Hematopoietic multipotent progenitor cell treated with erythropoietin and hydrocortisone succinate and interleukin-3 and kit ligand, for 6 days (in vitro differentiated cells): ENCODE measurements at regions not wholly inside any gene's neighbourhood (a gene's known extent, or its start where the extent isn't known, plus 50 kb on each side); places are given as distances from the start of the nearest gene placed in this dataset.

Source experiments
- DNase-seq: peaks from one replicate; pipeline ENCODE4 v3.0.0-alpha.2; 2015

DNA sequence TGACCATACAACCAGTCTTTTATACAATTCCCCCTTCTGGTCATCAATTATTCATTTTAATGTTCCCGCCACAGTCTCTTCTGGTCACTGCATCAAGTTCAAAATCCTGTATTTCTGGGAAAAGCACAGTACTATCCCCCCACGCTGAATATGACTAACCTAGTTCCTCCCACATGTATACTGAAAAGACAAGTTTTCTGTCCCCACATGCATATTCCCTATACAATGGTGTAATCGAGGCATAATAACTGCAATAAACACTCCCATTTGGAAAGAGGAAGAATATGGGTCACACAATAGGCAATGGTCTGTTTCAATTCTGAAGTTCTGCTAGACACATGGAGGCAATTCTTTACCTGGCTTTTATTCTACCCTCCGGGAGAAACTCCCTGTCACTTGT lies 344.9 kb downstream of the EFNA5 start:
- DNase-seq = no peak

DNA sequence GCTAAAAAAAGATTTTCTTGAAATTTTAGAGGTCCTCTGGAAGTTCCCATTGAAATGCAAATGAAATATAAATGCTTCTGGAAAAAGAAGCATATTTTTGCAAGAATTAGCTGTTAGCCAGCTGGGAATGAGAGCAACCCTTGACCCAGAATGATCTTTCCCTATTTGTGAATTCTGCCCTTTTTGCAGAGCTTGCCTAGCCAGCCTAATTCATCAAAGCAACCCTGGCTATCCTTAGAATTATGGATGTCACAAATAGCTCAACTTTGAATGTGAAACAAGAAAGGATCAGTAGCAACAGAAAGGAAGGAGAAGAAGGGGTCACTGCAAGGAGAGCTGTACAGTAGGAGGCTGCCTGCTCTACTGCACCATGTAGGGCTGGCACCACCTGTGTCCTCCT lies 345.9 kb downstream of the EFNA5 start:
- no peak for DNase-seq

DNA sequence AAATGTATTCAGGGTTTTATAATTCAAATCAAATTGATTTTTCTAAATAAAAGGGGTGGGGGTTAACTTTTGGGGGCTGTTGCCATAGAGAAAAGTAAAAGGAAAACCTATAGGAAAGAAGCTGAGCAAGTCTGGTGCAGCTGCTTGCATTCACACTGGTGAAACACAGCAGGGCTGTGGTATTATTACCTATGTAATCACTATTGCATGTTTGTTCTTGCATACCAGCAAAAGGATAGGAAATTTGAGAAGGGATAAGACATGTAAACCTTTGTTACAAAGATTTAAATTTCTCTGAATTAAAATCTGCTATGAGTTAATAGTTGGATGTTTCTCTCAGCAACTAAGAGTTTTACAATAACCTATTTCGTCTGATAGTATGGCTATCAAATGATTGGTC lies 346.7 kb downstream of the EFNA5 start:
- DNase-seq = no peak

DNA sequence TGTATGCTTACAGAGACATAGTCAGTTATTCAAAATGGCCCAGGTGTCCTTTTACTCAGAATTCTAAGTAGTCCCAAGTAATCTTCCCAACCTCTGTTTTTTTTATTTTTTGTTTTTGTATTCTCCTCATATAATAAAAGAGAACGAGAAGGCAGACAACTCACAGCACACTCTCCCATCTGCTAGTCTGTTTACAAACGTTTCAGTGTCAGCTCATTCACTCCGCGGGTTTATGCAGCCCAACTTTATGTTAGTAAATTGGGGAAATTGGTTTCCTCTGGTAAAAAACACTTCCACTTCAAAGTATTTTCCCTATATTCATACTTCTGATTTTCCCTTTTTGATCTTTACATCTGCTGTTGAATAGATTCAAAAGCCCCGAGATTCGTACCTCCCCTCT lies 347.2 kb downstream of the EFNA5 start:
- DNase-seq = no peak

DNA sequence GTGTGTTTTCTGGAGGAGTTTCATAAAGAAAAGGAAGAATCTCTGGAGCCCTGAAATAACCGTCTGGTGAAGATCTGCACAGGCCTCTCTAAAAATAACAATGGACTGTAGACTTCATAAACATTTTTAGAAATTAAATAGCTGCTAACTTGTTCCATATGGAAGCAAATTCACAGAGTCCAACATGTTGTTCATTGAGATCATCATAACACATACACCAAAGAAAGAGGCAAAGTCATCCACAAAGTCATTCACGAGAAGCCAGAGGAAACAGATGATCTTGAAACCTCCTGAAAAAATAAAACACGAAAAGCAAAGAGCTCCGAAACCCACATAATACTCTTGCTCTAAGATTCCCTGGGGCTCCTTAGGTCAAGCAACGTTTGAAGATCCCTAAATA lies 347.8 kb downstream of the EFNA5 start:
- DNase-seq = no peak

DNA sequence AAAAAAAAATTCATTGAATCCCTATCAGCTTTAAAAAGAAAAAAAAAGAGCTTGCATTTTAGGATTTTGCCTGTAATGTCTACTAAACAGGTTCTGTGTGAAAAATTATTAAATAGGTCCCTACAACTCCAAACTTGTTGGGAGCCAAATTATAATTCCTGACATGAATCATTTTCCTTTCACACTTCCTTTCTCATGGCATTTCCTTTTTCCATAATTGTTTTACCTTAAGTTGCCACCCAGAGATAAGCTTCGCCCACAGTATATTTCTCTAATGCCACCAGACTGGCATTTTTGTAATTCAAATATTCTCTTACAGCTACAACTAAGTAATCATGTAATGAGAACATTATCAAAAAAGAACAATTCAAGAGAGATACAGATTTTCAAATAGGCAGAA lies 348.8 kb downstream of the EFNA5 start:
- no peak for DNase-seq

DNA sequence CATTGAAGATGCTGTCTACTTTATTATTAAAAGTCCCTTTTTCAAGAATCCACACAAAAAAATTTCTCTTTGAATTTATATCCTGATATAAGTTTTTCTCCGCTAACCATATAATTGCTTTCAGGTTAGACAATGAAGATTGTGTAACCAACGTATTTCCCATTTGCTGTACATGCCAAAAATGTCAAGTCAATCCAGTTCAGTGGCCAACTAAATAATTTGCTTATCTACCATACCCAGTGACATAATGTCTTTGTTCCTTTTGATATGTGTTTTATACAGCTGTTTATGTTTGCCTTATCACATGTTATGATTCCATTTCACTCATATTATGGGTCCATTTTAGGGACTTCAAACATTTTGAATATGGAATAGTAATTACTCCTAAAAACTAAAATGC lies 349.9 kb downstream of the EFNA5 start:
- DNase-seq = no peak

DNA sequence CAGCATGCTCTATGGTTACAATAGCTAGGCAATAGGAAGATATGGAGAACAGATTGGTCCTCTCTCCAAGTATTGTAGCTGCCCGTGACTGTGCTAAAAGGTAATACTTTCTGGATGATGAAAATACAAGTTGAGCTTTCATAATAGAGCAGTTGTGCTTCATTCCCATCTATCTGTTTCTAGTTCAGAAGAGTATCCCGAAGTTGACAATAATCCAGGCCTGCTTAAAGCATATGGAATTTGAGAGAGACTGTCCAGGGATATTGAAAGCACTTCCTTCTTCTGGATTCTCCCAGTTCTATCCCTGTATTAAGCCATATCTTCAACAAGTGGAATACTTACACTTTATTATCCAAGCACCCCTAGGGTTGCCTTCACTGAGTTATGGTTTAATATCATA lies 350.4 kb downstream of the EFNA5 start:
- no peak for DNase-seq

DNA sequence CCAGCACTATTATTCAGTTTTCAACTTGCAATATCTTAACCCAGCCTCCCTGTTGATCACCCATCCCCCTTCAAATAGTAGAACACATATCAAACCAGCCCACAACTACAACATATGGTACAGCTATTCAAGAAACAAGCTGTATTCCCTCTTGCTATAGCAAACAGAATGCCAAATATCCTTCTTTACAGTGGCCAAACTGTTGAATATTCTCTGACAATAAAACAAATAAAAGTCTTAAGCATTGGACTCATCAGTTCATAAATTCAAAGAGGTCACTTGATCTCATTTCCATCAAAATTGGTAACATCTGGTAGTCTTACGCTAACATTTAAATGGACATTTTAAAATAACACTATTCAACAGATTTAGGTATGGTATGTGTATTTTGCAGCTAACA lies 350.8 kb downstream of the EFNA5 start:
- DNase-seq = no peak

DNA sequence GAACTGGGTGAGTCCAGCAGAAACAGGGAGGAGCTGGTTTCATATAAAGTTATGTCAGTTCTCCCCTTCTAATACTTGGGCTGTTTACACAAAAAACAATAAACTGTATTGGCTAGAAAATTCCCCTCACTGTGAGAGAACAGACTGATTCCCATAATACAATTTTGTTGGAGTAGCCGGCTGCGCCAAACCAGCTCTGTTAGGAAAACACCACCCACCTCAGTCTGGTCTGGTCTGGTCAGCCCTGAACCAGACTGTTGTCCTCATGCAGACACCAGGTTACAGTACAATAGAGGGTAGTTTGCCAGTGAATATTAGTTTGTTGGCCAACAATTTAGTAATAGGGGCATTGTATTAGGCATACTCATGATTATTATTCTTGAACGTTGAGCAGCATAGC lies 356.4 kb downstream of the EFNA5 start:
- DNase-seq = no peak

DNA sequence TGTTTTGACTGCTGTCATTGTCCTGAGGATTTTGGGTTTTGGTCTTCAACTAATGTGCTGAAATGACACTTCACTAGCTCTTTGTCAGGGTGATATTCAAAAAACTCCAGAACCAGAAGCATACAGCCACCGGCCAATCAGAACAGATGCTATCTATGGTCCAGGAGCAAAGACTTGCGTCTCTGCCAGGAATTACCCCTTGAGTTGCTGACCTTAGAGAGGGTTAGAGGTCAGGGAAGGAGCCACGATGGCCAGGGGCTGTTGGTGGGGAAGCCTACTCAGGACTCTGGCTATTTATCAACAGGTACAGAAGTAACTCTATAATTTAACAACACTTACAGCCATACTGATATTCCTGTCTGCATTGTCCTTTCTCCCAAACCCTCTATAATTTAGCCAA lies 356.8 kb downstream of the EFNA5 start:
- no peak for DNase-seq

DNA sequence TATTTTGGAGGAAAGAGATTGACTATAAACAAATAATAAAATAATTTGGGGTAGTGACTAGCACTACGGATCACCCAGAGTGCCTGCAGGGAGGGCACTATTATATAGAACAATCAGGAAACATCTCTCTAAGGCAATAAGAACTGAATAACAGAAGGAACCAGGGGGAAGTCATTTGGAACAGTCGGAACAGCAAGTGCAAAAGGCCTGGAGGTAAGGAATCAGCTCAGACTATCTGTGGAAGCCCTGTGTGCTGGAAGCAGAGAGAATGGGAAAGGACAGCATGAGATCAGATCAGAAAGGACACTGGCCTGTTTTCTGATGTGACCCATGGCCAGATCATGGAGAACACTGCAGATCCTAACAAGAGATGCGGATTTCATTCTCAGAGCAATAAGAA lies 357.6 kb downstream of the EFNA5 start:
- DNase-seq = no peak

DNA sequence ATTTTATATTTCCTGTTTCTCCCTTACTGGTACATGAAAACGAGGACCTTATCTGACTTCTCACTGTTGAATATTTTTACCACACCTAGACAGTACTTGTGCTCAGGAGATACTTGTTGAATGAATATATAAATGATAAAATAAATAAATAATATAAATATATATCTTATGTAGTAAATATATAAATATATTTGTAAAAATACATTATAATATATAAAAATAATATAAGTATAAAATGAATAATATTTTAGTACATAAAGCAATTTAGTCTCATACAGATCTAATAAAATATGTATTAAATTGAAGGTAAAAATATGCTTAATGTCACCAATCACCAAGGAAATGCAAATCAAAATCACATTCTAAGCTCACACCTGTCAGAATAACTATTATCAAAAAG lies 360.6 kb downstream of the EFNA5 start:
- no peak for DNase-seq

DNA sequence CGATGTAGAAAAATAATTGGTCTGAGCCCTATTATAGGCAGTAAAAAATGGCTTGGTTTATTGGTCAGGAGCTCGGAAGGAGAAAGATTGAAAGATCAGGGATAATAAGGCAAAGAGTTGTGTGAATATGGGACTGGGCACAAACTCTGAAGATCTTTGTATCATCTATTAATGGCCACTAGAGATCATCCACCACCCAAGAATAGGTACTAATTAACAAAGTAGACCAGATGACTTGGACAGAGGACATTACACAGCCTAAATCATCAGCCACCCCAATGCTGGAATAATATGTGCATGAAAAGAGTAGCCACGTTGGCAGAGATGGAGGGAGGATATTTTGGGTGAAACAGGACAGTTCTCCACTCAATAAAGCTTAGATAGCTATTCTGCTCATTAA lies 364.1 kb downstream of the EFNA5 start:
- DNase-seq = no peak

DNA sequence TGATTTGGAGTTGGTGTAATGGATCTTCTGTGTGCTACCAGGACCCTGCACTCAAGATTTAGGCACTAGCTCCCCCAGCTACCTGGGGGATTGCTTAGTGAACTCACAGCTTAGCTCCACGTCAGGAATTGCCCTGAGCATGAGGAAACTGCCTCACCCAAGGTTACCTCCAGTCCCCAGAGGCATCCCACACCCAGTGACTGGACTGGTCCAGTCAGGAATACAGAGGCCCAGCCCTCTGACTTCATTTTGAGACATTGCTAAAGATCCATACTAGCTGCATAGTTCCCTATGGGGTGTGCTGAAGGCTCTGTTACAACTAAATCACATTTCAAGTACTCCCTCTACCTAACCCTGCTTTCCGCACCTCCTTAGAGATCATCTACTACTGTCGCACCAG lies 364.7 kb downstream of the EFNA5 start:
- DNase-seq = no peak

DNA sequence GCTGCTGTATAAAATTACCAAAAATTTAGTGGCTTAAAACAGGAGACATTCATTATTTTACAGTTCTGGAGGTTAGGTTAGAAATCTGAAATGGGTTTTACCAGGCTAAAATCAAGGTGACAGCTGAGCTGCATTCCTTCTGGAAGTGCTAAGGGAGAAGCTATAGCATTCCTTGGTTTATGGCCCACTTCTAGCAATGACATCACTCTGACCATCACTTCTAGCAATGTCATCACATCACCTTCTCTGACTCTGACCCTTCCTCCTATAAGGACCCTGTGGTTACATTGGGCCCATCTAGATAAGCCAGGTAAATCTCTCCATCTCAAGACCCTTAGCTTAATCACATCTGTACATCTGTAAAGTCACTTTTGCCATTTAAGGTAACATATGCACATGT lies 366.1 kb downstream of the EFNA5 start:
- no peak for DNase-seq

DNA sequence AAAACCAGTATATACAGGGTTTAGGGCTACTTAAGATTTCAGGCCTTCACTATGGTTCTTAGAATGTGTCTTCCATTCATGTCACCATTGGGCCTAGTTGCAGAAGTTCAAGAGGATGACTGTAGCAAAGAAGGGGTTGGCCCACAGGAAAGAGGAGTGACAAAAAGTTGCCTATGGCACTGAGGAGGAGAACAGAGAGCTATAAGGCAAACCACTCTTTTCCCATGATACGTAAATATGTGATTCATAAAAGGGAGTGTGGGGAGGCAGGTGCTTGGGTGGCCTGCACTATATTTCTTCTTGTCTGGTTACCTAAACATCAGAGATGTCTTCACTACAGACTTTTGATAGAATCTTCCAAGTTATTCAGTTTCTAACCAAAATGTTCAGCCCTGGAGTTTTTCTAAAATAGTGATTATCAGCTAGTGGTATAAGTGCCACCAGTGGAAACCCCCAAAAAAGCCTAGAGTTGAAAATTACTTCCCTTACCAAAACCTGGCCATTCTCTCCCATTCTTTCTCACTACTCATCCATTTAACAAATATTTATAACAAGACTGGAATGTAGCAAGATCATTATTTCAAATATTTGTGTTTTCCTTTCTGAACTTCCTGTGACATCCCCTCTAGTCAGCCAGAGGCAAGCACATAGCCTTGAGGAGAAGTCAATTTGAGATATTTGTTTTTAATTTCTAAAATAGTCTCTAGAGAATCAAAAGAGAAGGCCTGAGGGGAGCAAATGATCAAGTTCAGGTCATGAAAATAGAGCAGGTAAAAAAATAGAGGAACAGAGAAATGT lies 367.4 kb downstream of the EFNA5 start:
- DNase-seq = no peak

DNA sequence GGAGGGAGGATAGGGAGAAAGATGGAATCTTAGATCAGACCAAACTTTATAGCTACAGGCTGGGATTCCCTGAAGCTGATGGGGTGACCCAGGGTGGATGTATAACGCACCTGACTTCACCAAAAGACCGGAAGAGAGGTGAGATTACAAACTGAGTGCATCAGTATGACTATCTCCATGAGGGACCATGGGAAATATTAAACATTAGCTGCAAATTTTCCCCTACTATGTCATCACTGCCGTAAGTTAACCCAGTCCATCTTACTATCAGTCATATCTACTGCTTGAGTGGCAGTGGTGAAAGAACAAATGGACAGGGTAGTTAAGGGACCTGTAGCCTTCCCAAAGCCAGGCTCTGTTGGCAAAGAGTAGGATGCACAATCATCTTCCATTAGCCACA lies 368.3 kb downstream of the EFNA5 start:
- DNase-seq = no peak

DNA sequence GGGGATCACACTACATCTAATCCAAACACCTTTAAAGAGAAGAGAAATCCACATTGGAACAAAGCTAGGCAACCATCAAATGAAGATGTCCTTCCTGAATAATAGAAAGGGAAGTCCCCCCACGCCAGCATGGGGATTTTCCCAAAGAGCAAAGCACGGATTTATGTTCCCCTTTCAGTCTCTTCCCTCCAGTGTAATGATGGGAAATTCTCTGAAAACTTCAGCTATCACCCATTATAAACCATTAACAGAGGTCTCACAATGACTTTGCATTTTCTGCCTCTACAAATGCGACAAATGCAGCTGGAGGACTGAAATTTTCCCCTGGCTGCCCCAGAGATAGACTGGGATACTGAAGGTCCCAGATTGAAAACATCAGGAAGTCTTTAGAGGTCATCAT lies 368.7 kb downstream of the EFNA5 start:
- DNase-seq = no peak

DNA sequence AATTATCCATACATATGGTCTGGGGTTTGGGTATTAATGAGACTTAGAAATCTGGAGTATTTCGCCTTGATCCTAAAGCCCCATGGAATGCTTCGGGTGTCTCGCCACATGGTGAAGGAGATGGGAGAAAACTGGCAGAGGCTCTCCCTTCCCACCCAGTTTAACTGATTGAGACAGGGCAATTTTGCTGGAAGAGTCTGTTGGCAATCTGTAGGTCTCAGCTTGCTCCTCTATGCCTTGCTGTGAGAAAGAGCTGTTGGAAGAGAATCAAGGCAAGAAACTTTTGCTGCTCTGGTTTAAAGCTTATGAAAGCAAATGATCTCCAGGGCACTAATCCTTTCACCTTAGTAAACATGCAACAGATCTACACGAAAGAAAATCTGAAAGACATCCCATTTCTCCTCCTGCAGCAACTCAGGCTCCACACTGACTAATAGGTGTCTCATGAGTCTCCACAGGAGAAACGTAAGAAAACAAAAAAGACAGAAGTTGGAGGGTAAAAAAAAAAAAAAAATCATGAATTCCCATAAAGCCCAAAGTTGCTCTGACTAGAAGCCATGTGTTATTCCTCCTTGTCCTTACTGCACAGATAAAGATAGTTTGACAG lies 369.9 kb downstream of the EFNA5 start:
- DNase-seq = no peak

DNA sequence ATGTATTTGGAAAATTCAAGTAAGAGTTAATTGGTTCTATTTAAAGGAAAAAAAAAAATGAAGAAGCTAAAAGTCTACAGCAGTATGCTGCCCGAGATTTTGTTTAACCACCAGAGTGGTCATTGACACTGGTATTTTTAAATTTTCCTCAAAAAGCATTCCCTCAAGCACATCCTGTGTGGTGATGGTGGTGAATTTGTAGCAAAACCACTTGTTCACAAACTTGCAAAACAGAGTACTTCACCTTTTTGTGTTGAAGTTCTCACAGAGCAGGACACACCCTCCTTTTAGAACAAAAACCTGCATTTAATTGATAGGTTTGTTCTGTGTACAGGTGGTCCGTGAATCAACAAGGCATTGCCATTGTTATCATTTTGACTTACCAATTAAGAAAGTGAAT lies 374.2 kb downstream of the EFNA5 start:
- no peak for DNase-seq

DNA sequence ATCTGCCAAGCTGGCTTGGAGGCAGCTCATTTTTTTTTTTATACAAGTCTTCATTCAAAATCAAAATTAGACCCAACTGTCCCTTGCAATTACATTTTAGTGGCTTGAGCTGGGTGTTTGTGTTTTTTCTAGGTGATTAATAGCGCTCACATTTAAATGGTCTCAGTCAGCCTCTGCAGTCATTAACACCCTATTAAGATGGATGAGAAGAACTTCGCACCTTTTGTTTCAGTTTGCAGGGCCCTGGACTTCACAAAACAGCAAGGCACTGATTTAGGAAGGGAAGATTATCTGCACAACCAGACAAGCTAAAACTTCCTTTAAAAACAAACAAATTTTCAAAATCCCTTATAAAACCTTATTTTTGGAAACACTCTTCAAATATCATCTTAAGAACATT lies 374.8 kb downstream of the EFNA5 start:
- DNase-seq = no peak

DNA sequence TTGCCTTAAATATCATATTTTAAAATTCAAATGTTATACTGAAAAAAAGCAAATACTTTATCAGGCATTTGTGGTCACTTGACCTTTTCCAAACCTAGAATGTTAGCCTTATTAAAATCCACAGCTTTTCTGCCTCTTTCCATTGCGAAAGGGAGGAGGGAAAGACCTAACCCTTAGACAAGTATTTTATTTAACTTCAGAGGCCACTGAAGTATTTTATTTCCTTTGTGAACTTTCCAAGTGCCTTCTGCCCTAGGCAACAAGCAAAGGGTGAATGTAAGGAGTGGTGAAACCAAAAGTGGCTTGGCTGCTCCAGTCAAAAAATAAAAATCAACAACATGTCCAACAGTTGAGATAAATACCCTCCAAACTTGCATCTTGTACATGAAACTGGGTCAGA lies 376.1 kb downstream of the EFNA5 start:
- DNase-seq = no peak

DNA sequence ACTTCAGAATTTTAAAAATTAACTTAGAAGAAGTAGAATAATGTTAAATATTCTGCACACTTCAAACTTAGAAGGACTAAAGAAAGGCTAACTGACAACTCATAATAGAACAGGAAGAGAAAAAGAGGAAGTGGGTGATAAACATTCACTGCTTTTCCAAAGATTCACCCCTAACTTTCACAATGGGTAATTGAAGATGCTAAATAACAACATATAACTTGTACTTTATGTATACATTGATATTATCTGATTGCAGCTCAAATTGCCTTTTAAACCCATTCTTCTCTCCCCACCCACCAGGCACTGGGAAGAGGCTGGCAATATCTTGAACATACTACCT lies 376.6 kb downstream of the EFNA5 start:
- DNase-seq = peak; percentile 17

DNA sequence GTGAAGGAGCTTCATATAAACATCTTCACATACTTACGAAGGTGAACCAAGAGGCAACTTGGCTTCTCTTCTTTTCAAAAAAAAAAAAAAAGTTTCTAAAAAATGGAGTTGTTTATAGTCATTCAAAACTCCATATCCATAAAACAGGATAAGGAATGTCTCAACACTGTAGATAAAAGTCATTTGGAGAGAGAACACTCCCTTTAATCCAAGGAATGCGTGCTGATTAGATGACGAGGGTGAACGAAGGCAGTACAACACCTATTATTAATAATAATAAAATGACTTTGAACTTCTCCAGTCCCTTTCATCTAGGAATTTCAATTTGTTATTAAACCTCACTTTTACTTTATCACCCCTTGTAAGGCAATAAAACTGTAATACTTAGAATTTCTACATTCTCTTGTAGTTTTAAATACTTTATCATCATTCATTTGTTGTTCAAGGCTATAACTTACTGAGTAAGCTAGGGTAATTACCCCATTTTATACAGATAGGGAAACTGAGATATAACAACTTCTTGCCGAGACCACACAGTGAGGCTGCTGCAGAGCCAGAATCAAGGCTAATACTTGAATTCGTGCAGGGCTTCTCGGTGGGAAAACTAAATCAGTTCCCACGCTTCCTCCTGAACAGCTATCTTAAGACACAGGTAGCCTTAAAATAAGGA lies 377.1 kb downstream of the EFNA5 start:
- no peak for DNase-seq
